C4-2B (cell line): ENCODE measurements at regions not wholly inside any gene's neighbourhood (a gene's known extent, or its start where the extent isn't known, plus 50 kb on each side); places are given as distances from the start of the nearest gene placed in this dataset.

ENCODE experiments used
- H3K27ac ChIP-seq: fragments of 450-650 bp; 2 replicates; pipeline ENCODE4 v1.5.1; 2017
- ZFX ChIP-seq: fragments of 450-650 bp; IDR thresholded peaks from 2 replicates; pipeline ENCODE4 v1.6.1; 2017
- TF ChIP-seq, protein P1 (sequence below): fragments of 450-650 bp; conservative IDR thresholded peaks from 2 replicates; pipeline ENCODE4 v1.5.1; 2017; ENCODE audit warnings: mild to moderate bottlenecking

DNA sequence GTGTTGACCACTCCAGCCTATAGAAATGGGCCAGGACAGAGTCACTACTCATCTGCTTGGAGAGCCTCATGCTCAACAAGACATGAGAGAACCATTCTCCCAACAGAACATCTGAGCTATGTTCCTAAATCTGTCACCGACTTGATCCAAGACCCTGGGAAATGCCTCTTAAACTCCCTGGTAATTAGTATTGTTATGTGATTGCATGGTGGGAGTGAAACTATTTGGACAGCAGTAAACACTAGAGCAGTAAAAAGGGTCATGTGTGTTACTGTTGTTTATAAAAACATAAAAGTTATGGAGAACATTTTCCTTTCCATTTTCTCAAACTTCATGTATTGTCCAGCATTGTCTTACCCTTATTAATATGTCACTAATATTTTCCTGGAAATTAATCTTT is 369.8 kb upstream of the FAT3 start:
- TF ChIP-seq ZFX = no peak
- TF ChIP-seq, protein P1, sequence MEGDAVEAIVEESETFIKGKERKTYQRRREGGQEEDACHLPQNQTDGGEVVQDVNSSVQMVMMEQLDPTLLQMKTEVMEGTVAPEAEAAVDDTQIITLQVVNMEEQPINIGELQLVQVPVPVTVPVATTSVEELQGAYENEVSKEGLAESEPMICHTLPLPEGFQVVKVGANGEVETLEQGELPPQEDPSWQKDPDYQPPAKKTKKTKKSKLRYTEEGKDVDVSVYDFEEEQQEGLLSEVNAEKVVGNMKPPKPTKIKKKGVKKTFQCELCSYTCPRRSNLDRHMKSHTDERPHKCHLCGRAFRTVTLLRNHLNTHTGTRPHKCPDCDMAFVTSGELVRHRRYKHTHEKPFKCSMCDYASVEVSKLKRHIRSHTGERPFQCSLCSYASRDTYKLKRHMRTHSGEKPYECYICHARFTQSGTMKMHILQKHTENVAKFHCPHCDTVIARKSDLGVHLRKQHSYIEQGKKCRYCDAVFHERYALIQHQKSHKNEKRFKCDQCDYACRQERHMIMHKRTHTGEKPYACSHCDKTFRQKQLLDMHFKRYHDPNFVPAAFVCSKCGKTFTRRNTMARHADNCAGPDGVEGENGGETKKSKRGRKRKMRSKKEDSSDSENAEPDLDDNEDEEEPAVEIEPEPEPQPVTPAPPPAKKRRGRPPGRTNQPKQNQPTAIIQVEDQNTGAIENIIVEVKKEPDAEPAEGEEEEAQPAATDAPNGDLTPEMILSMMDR = no peak
- H3K27ac ChIP-seq = no peak overlapping the region

DNA sequence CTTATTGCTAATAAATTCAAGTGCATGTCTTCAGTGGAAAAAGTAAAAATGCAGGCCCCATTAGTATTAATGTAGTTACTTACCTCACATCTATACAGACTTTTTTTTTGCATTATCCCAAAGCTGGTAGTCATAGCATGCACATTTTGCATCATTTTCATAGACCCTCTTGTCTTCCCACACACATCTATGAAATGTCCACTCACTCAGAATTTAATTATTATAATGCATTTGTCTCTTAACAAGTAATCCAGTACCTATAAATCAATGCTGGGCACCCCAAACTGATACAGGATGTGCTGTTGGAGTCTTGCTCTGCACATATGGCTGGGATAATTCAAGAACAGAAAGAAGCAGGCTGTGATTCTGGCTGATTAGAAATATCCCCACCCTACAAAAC is 370.4 kb upstream of the FAT3 start:
- no peak overlapping the region for H3K27ac ChIP-seq

GRCh38 chr11:91851908-91852307 is 372.7 kb upstream of the FAT3 start:
- TF ChIP-seq ZFX = no peak
- TF ChIP-seq, protein P1 = no peak

More for the DNA sequence above, 370.4 kb upstream of the FAT3 start:
- TF ChIP-seq, protein P1 = no peak
- TF ChIP-seq ZFX = no peak

GRCh38 chr11:91850533-91851275 is 373.9 kb upstream of the FAT3 start:
- TF ChIP-seq ZFX = no peak
- TF ChIP-seq, protein P1 = no peak
- H3K27ac ChIP-seq = no peak overlapping the region

More at GRCh38 chr11:91851908-91852307, 372.7 kb upstream of the FAT3 start:
- H3K27ac ChIP-seq = no peak overlapping the region

GRCh38 chr11:91850021-91850420 is 374.6 kb upstream of the FAT3 start:
- no peak for TF ChIP-seq ZFX
- TF ChIP-seq, protein P1 = no peak
- no peak overlapping the region for H3K27ac ChIP-seq

GRCh38 chr11:91846649-91847048 is 378.0 kb upstream of the FAT3 start:
- H3K27ac ChIP-seq = no peak overlapping the region
- TF ChIP-seq, protein P1 = no peak
- no peak for TF ChIP-seq ZFX

DNA sequence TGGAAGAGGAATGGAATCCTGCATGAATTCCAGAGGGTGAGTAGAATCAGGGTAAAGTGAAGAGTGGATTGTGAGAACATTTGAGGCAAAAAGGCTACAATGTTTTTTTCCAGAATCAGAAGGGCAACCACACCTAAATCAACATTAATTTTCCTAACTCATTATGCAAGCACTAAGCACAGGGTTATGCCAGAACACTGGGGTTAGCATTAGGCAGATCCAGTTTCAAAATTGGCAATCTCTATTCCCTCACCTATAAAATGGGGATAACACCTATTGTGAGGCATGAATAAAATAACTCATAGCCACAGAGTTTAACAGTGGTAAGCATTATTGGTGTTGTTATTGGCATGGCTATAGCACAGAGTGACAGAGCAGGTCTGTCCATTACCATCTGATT is 378.6 kb upstream of the FAT3 start:
- TF ChIP-seq ZFX = no peak
- TF ChIP-seq, protein P1 = no peak
- H3K27ac ChIP-seq = no peak overlapping the region
